Epidermal melanocyte (primary cell): ENCODE measurements at regions not wholly inside any gene's neighbourhood (a gene's known extent, or its start where the extent isn't known, plus 50 kb on each side); places are given as distances from the start of the nearest gene placed in this dataset.
"Not testable (repeated sequence)": the region's sequence is repeated elsewhere in the genome, so short reads cannot be mapped to it uniquely, and the experiment has no call there.

Experiments used
- DNase-seq: peaks from one replicate; pipeline ENCODE4 v3.0.0; 2011; ENCODE audit warnings: low spot score; ENCODE audit not compliant: insufficient read length

DNA sequence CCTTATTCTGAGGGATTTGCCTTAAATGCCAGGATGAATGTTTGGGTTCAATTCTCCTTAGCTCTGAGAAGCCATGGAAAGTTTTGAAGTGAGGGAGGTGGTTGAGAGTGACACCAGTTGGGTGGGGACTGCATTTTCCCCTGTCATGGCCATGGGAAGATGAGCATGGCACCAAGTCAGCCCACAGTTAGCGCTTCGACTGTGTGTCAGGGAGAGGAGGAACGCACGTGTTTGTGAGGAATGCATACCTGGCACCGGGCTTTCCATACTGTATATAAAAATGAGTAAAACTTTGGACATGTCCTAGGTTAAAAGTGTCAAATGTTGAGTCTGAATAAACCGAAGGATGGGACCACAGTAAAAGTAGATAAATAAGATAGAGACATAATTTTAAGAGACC lies 187.5 kb upstream of the KL start:
- no peak for DNase-seq

DNA sequence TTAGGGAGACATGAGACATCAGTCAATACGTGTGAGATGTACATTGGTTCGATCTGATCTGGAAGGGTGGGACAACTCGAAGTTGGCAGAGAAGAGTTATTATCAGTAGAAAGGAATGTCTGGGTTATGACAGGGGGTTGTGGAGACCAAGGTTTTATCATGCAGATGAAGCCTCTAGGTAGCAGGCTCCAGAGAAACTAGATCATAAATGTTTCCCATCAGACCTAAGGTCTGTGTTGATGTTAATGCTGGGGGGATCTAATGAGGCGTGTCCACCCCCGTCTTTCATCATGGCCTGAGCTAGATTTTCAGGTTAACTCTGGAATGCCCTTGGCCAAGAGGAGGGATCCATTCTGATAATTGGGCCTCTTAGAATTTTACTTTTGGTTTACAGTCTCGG lies 187.0 kb upstream of the KL start:
- no peak for DNase-seq

DNA sequence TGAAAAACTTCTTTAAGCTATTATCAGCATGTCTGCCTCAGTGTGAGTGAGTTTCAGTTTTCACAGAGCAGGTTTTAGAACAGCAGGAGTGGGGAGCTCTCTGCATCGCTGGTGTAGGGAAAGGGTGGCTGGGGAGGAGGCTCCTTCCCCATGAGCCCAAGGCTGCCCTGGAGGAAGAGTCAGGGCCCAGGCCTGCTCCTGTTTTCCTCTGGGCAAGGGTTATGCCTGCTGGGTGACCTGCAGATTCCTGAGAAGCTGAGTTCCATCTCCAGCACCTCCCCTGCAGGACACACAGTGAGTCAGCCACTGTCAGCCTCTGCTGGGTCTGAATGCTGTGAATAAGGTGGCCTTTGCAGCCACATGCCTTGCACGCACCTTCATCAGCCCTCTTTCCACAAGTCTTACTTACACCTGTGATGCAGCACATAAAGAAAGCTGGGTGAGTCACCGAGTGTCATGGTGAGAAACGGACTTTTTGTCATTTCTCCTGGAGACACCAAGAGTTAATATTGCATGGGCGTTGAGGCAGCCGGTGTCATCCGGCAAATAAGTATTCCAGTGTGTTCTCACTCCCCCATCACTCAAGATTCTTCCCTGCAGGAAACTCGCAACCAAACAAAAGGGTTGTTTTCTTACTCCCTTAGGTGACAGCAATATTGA lies 186.4 kb upstream of the KL start:
- no peak for DNase-seq

DNA sequence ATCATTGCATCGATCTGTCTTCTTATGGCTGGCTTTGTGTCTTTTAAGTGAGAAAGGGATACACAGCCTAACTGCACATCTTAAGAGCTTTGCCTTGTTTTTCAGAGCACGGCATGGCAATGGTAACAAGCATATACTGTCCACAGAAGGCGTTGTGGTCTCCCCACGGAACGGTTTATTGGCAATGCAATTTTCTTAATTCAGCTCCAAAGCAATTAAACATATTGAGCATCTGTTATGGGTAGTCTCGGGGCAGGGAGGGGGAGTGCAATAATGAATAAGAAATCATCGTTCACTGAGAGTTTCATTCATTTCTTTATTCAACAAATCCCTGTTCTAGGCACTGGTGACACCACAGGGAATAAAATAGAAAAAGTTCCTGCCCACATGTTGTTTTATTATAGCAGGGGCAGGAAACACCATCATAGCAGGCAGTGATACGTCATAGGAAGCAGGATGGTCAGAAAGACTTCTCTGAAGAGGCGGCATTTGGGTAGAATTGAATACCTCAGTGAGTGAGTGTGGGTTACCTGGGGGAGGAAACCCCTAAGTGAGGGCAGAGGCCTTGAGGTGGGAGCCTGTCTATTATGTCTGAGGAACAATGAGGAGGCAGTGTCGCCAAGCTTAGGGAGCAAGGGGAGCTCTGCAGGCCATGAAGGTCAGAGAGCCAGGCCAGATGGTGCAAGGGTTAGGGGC lies 185.7 kb upstream of the KL start:
- DNase-seq, result no peak

DNA sequence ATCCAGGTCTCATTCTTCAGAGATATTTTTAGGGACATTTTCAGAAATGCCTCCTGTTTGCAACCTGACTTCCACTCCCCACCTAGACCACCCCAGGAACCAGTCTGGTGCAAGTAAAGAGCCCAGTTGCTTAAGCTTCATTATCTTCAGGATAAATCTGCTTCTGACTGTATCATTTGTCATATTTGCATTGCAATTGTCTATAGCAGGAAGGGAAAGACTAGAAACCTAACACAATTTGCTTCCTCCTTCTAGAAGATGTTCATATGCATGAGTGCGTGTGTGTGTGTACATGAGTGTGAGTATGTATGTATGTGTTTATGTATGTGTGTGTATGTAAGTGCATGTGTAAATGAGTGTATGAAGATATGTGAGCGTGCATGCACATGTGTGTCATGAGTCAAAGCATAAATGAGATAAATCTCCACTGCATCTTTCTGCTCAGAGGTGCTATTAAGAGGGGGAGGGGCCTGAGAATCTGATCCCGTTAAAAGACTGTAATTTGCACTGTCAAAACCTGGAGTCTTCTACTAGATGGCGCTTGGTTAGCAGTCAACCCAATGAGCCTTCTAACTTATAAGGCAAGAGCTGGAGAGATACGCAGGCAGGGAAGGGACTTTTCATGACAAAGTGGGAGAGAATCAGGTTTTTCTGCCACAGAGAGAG lies 178.8 kb upstream of the KL start:
- DNase-seq, result no peak

DNA sequence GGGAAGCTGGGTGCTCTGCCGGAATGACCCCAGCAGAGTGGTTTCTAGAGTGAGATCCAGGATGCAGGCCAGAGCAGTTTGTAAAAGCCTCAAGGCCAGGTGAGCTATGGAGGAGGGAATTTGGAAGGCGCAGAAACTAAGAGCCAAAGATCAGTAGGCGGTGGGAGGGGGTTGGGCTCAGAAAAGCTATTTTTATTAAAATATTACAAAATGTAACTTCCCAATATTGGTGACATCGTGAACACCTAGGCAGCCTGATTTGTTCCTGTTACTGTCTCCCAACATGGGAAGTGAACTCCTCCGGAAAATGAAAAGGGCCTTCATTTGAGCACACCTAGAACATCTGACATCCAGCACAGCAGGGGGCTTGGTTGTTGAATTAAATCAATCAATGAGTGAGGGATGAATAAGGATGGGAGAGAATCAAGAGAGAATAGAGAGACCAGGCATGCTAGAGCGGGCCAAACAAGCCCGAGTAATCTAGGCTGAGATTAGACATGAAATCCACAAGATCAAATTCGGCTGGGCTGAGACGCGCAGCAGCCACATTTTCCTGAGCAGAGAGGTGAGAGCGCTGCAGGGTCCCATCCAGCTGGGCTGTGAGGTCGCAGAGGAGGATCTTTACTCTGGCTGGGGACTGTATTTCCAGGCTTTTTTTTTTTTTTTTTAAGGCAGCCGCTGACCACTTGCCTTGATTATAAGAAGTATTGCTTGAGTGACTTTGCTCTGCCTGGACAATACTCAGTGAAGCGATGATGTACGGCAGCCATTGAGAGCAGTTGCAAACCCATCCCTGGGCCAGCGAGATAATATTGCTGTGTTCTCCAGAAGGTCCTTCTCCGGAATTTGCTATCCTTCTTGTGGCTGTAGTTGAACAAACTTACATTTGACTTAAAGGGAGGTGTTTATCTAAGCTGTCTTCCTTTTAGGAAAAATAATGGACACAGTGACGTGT lies 178.0 kb upstream of the KL start:
- no peak for DNase-seq

DNA sequence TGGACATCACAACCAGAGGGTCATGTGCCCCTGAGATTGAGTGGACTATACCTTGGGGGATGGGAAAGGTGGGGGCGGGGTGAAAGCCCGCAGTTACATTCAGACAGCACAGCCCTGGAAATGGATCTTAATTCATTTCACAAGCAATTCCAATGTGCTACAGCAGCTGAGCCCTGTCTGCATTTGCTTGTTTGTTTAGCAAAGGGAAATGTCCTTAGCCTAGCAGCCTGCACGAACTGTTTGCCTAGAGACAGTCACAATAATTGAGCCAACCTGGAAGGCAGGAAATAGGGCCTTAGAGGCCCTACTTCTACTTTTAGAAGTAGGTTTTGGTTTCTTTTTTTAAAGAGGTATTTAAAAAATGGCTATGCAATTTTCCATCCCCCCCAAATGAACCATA lies 177.3 kb upstream of the KL start:
- no peak for DNase-seq

DNA sequence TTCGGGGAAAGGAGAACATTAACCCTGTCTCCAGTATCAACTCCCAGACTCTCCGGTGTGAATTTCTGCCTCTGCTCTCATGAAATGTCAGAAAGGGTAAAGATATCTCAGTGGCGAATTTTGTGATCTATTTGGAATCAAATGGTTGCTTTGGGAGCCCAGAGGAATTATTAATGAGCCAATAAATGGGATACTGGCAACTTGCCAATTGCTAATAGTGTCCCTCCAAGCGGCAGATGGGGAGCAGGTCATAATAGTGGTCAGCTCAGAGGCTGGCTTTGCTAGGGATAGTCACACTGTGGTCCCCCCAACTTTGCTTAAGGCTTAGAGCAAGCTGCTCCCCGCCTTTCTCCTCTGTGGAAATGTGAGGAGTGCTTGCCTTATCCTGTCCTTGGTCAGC lies 176.1 kb upstream of the KL start:
- no peak for DNase-seq

DNA sequence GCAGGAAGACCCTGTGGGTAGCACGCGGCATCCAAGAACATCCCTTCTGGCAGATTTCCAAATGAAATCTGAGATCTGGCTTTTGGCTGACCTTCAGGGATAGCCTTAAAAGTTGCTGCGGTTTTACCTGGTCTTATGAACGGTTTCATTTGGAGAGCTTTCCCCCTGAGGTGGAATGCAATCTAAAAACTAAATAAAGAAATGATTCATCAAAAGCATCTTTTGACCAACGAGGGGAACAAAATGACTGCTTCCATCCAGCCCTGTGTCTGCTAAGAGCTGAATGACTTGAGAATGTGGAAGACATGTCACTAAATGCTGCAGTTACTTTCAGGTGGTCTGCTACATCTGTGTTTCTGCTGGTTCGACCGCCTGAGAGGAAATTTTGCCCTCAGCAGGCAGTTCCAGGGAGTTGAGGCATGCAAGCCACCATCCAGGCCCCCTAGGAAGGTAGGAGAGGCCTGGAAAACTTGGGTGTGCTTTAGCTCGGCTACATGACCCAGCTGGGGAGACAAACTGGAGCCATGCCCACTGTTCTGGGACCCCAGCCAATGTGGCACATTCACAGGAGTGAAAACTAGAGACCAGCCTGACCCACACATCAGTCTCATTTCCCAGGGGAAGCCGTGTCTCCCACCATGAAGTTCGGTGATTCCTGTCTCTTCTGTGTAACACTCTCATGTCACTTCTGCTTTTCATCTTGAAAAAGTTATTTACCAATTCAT lies 175.1 kb upstream of the KL start:
- no peak for DNase-seq

DNA sequence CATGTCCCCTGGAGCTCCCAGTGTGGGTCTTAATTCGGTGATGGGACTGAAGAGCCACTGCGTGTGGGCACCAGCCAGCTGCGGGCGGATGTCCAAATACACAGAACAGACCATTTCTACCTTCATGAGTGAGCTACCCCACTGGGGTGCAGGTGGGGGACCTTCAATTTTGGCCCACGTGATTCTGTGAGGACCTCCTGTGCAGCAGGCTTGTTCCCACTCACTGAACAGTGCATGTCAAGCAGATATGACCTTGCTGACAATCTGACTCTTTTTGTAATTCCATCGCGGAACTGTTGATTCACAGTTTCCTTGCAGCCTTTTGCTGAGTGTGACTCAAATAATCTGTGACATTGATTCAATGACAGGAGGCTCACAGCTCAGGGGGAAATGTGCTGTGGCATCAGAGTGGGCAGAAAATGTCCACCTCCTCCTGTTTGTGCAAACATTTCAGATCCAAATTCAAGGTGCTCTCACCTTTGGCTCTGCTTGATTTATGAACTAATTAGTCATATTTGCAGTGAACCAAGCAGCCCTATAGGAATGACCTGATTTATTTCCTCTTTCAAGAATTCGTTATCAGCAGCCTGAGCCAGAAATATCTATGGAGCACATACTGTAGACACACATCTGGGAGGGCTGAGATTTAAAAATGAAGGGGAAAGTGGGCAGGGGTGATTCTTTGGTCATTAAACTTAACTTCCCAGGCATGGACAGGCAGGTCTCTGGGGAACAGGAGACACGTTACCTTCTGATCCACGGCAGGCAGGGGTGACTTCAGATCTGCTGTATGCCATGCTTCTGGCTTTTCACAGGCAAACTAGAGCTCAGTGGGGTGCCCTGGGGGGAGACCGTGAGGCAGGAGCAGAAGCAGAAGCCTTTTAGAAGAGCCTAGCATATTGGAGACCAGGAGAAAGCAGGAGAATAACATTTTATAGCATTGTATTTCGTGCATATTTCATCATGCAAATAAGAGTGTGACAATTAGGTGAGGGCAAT lies 170.0 kb upstream of the KL start:
- no peak for DNase-seq

DNA sequence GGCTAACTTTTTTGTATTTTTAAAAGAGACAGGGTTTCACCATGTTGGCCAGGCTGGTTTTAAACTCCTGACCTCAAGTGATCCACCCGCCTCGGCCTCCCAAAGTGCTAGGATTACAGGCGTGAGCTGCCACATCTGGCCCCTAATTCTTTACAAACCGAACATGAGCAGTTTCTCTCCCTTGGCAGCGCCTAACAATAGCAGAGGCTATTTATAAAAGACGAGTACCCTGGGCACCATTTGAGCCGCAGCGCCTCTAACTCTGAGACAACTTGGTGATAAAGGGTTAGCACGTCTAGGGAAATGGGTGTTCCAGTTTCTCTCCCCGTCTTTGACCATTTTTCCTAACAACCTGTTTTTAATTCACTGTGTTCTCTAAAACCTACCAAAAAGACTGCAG lies 168.2 kb upstream of the KL start:
- DNase-seq, result not testable (repeated sequence)

DNA sequence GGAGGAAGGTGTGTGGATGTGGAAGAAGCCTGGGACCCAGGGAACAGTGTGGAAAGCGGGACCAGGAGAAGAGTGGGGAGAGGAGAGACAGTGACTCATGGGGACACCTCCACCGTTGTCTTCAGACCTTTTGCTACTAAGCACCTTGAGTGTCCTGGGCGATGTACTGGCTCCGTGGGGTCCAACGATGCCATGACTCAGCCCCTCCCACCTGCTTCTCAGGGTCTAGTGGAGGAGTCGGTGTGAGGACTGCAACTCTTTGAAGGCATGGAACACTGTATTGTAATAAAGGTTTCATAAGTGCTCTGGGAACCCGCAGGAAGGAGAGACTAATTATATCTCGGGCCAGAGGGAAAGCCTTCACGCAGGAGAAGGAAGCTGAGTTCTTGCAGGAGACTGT lies 166.9 kb upstream of the KL start:
- no peak for DNase-seq

DNA sequence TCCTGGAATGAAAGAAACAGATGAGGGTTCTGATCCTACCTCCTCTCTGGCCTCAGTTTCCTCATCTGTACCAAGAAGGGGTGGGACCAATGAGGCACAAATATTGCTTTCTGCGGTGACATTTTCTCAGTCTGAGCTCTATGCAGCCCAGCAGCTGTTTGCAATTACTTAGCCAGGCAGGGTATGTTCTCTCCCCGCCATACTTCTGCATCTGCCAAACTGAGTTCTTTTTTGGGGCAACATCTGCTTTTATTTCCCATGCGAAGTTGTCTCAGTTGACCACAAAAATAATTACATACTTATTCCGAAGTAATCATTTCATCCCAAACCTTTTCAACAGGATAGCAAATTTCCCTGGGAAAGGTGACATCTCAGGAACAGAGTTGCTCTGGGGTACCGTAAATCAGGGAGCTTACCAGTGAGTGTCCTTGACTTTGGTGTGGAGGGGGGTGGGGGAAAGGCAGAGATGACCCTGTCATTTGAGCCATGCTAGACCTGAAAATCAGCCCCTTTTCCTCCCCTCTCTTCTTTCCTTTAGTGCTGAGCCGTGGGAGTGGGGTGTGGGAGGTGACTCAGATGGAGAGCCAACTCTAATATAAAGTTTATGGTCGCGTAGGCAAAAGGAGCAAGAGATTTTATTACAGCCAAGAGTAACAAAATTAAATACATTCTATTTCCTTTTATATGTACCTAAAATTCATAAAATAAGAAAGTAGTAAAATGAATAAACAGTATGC lies 165.7 kb upstream of the KL start:
- DNase-seq, result no peak

DNA sequence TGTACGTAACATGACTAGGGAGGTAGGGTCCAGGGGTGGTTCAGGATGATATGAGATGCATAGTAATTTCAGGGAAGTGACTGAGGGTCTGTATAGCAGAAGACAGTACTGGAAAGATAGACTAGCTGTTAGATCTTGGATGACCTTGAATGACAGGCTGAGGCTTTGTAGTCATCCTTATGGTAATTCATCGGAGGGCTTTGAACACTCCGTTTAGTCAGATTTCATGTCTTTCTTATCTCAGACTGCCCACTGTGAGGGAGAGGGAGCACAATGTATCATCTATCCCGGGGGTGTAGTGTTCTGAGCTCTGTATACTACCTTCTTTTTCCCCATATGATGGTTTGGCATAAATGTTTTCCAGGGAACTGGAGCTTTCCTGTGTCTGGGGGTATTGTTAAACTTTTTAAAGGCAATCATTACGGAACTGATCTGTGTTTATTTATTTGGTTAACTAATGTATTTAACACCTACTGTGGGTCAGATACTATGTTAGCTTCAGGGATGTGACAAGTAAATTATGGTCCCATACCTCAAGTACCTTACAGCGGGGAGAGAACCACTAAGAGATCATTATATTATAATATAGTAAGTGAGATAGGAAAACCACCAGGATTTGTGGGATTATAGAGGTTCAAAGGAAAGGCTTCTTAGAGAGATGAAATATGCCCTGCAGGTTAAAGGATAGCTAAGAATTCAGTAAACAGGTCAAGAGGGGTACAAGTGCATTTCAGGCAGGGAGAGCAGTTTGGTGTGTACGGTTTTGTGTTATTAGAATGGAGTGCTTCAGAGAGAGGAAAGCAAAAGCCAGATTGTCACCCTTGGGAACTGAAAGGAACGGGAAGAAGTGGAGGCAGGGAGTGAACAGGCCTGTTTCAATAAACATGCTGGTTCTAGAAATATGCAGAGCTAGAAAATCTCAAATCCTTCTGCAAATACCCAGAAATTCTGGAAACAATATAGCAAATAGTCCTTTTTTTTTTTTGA lies 164.8 kb upstream of the KL start:
- no peak for DNase-seq

DNA sequence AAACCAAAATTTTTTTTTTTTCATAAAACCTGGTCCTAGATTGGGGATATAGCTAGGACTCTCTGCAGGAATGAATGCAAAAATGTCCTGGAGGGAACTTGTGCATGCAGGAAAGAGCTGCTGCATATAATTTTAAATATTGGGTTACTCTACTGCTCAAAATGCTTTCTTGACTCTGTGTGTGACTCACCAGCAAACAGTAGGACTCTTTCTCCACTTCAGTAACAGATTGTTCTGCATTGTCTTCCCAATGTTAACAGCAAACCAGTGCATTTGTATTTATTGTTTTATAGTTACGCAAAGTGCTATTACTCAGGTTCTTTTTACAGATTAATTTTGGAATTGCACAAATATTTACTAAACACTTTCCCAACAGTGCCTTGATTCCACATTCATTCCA lies 163.7 kb upstream of the KL start:
- peak; percentile 32 for DNase-seq

DNA sequence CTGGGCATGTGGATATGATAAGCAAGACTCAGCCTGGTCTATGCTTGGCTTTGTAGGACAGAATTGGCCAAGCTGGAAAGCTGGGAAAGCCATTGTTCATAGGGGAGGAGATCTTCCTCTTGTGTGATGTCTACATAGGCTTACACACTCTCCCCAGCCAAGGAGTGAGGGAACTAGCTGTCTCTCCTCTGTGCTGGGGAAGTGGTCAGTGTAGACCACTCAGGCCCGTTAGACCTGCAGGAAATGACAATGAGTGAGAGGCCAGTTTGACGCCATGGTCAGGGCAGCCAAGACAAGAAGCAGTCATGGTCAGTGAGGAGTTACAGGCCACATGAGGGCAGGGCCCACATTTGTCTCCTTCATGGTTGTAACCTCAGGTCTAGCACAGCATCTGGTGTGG lies 159.1 kb upstream of the KL start:
- no peak for DNase-seq

DNA sequence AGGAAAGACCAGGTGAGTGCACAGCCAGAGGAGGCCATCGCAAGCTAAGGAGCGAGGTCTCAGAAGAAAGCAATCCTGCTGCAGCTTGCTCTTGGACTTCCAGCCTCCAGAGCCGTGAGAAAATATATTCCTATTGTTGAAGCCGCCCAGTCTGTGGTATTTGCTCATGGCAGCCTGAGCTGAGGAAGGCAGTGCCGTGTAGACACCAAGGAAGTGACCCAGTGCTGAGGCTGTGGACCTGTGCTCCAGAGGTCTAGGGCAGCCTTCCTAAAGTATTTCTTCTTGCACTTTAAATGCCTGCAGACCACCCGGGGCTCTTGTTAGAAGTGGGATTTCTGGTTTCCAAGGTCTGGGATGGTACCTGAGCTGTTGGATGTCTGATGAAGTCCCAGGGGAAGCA lies 158.5 kb upstream of the KL start:
- DNase-seq, result no peak

DNA sequence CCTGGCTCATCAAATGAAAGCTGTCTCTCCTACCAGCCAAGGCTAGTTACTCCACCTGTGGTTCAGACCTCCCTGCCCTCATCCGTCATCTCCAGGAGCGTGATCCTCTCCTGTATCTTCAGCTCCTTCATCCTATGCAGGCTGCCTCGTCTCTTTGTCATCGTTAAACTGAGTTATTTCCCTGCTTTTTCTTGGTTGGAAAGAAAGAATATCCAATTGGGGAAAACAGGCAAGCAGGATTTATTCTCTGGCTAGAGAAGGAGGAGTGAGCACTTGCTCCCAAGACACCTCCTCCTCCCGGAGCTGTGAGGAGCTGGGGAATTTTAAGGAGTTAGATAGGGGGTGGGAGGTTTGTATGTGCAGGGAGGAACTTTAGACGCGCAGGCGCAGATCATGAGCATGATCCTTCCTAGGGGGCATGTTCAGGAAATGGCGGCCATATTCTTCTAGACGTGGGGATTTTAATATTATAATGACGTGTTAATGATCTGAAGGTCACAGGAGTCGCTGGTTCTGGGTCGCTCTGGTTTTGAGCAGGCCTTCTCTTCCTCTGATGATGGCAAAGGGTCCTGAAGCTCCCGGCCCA lies 156.4 kb upstream of the KL start:
- DNase-seq, result no peak
